ENCODE measurements at regions not wholly inside any gene's neighbourhood (a gene's known extent, or its start where the extent isn't known, plus 50 kb on each side); places are given as distances from the start of the nearest gene placed in this dataset.
"Not testable (repeated sequence)": the region's sequence is repeated elsewhere in the genome, so short reads cannot be mapped to it uniquely, and the experiment has no call there.

DNA sequence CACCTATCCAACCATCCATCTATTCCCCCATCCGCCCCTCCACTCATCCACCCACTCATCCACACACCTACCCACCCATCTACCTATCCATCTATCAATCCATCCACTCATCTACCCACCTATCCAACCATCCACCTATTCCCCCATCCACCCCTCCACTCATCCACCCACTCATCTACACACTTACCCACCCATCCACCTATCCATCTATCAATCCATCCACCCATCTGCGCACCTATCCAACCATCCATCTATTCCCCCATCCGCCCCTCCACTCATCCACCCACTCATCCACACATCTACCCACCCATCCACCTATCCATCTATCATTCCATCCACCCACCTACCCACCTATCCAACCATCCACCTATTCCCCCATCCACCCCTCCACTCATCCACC, 81.4 kb upstream of the PITRM1 start:
- DNase-seq (ENCODE audit: low spot score); intact Hi-C loops (cut with DNase I): not testable (repeated sequence)

DNA sequence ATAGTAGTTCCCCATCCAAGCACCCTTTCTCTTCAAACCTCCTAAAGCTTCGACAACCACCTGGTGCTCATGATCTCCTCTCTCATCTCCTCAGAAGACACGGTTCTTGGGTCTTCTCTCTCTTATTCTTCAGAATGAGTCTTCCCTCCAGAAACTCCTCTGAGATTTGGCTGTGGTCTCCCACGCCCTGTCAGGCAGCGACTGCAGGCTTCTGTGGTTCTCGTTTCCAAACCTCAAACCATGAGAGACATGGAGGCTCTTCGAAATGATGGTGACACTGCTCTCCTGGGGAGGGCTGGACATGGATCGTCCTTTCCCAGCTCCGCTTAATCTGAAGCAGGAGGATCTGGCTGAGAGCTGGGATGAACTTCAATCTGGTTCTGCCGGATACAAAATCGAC, 78.6 kb upstream of the PITRM1 start:
- no peak for DNase-seq (ENCODE audit: low spot score)
- intact Hi-C loops (cut with DNase I) = no loop called here

DNA sequence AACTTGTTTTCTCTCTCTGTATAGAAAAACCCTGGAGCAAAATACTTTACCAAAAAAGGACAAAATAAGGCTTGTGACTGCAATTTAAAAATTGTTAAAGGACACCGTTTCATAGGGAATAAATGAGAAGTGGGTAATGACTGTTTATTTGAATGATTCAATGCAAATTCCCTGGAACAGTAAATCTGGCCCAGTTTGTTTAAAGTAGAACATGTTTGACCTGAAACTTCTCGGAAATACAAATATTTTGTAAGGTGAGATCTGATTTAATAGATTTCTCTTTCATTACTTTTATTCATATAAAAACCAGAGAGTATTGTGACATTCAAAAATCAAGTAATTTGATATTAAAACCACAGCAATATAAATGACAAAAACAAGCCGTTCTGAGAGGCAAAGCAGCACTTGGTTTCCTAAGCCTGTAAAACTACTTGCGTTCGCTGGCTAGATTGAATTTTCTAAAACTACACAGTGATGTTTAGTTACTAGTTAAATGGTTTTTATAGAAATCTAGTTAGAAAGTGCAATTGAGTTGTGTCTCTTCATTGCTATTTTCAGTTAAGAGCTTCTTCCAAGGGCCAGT, 76.8 kb upstream of the PITRM1 start:
- no peak for DNase-seq (ENCODE audit: low spot score)
- intact Hi-C loops (cut with DNase I) = no loop called here

DNA sequence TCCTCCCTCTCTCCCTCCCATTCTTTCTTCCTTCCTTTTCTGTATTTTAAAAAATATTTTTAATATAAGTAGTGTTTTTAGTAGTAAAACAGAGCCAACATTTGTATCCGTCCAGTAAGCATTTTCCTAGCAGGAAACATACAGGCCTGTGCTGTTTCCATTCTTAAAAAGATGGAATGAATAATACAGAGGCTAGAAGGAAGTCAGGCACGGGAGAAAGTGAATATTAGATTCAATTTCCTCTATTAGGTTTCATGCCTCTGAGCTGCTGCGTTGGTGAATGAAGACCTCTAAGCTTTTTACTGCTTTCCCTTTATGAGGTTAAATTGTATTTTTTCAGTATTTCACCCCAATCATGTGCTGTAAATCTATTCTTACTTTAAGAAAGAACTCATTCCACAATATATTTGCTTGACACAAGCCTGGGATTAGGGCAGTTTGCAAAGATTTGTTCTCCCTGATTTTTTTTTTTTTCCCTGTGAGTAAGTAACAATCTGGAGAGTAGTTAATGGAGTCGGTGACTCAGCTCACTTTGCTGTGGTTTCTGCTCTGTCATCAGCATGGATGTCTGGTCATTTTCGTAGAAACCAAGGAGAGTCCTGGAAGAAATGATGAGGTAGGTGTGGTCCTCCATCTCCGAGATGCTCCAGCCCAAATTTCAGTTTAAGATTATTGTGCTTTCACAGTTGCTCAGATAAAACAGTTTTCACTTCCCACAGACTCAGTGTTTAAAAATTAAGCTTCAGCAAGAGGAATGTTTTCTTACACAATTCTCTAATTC, 76.1 kb upstream of the PITRM1 start:
- DNase-seq (ENCODE audit: low spot score) = no peak
- intact Hi-C loops (cut with DNase I) = no loop called here

DNA sequence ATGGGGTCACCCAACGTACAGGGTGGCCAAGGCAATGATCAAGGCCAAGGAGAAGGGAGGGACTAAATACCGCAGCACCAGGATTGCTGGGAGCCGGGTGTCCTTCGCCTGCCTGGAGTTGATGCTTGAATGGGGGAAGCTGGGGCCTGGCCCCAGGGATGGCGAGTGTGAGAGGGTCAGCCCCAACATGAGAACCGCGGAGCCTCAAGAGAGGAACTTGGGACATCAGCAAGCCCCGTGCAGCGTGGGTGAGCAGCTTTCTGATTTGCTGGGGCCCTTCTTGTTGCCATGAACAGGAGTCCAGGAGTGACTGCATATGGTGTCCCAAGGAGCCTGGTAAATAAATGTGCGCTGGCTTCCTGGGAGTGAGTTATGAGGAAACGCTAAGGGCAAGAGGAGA, 72.8 kb upstream of the PITRM1 start:
- intact Hi-C loops (cut with DNase I) = no loop called here
- no peak for DNase-seq (ENCODE audit: low spot score)

DNA sequence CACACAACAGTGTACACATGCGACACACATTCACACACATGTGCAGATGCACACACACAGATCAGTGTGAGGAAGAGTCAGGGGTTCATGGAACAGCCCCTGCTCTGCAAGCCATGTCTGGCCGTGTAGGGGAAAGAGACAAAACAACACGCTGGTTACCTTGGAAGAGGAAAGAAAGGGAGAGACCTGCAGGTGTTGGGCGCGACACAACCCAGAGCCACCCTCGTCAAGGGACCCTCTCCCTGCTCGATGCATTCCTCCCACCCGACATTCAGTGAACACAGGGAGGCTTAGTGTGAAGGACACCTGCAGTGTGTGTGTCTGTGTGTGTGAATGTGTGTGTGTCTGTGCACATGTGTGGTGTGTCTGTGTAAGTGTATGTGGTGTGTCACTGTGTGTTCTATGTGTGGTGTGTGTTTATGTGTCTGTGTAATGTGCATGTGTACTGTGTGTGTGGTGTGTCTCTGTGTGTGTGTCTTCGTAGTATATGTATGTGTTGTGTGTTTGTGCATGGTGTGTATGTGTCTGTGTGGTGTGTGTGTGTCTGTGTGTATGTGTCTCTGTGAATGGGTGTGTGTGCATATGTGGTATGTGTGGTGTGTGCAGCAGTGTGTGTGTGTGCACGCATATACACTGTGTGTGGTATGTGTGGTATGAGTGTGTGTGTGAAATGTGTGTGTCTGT, 69.5 kb upstream of the PITRM1 start:
- no peak for DNase-seq (ENCODE audit: low spot score)
- intact Hi-C loops (cut with DNase I) = loop anchor here (5.0 kb wide), 1 partner anchor 1415 kb away; no protein-coding TSS in a partner anchor

DNA sequence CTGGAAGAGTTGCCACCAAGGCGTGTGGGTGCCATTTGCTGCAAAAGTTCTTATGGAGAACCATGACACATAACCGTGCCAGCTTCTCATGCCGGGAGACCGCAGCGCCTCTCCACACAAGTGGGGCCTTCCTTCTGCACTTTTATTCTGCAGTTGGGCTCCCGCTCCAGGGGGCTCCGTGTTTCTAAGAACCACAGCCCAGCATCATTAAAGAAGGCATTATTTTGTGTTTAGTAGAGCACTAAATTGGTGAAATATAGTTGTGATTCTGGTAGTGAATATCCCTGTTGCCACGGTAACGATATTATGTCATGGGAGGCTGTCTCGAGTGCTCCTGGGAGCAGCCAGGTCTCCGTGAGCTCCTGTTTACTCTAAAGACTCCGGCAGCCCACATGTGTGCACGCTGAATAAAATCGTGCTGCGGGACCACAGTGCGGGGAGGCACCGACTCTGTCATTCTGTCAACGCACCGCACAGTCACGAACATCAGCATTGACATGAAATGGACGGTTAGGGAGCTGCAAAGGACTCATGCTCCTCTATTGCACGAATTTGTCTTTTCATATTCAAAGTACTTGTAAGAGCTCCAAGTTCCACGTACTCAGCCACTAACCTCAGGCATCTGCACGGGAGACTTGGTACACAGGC, 68.8 kb upstream of the PITRM1 start:
- intact Hi-C loops (cut with DNase I) = loop anchor here (5.0 kb wide), 1 partner anchor 1416 kb away; no protein-coding TSS in a partner anchor
- no peak for DNase-seq (ENCODE audit: low spot score)

DNA sequence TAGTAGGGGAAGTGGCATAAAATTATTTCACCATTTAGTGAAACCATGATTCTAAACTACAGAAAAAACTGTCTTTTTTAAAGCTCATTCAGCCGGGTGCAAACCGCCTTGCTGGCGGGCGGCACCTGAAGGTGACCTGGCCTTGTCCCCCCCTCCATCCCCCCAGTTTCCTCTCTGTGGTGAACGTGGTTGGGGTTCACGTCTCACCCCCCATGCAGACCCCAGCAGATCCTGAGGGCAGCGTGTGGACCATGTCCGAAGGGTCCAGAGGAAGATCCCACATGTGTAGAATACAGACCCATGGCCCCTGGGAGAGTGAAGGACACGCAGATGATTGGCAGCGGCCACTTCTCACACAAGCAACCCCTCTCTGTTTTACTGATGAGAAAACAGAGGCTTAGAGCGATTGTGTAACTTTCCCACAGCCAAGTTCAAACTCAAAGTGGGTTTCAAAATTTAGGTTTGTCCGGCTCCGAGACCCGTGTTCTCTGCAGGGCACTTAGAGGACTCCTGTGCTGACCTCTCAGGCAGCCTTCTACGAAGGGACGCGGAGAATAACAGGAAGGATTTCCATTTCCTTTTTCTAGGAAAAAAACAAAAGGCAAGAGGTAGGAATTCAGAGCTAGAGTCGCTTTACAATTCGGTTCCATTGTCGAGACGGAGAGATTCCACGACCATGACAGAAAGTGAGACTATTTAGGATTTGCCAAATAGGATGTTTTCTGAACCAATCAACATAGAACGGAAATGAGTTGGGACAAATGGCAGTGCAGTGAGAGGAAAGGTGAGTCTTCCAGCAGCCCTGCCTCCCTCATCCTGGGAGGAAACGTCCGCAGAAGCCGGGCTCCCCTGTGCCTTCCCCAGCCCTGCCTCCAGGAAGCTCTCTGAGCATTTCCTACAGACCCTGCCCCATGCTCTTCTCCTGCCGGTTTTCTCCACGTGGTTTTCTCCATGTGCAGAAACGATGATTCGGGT, 67.6 kb upstream of the PITRM1 start:
- DNase-seq (ENCODE audit: low spot score) = no peak

DNA sequence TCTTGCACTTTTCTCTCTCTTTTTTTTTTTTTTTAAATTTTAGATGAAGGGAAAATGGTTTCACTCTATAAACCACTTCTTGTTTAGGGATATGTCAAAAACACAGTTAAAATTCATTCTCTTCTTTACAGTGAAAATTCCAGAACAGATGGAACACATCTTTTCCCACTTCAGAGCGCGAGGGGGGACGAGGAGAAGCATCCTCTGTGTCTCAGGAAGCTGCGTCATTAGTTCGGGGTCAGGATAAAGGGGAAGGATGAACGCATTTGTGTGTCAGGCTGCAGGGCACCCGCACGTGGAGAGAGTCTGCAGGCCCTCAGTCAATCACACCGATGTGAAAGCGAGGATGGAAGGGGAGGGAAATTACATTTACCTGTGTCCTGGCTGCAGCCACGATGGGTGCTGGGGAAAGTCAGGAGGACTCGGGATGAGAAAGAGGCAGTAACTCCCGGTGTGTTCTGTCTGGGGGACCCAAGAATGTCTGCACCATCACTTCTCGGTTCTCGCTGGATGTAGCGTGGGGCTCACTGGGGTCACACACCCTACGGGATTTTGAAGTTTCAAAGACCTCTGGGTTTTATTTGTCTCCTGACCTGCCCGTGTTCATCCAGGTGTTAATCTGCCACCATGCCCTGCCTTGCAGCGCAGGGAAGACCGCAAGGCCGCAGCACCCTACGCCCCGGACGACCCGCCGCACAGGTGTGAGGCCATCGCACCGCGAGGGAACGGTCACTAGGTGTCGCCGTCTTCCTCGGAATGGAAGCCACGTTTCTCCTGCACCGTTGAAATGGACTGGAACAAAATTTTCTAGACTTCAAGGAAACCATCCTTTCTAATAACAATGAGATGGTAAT, 66.7 kb upstream of the PITRM1 start:
- peak; percentile 91 for DNase-seq (ENCODE audit: low spot score)
- intact Hi-C loops (cut with DNase I) = loop anchor here (5.0 kb wide), 3 partner anchors 213 to 1528 kb away; no protein-coding TSS in a partner anchor

More for the DNA sequence above, 67.6 kb upstream of the PITRM1 start:
- intact Hi-C loops (cut with DNase I) = loop anchor here (5.0 kb wide), 4 partner anchors 212 to 1527 kb away; no protein-coding TSS in a partner anchor

DNA sequence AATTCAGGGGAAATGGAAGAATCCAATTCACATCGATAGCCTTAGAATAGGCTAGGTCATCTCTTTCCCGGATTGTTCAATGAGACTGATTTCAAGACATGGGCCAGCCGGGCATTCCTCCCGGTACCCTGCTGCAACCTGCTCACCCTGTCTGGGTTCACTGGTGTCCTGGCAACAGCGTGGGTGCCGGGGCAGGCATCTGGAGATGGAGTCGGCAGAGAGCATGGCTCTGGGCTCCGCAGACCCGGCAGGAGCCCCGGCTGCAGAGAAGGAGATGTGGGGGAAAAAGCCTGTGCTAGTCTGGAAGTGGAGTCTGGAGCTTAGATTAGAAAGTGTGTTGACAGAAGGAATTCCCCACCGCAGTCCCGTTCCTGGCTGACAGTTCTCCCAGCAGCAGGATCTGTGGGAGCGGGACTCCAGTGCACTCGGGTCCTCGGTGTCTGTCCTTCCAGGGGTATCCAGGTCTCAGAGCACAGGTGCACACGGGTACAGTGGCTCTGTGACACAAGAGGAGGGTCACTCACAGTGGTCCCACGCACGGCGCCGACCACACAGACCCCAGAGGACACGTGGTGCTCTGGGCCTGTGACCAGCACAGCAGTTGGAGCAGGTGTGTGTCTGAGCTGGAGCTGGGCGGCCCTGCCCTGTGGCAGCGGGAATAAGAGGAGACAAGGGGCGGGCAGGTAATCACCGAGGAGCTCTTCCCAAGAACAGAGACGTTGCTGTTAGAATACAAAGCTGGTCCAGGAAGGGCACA, 65.7 kb upstream of the PITRM1 start:
- no peak for DNase-seq (ENCODE audit: low spot score)
- intact Hi-C loops (cut with DNase I) = loop anchor here (5.0 kb wide), 3 partner anchors 214 to 1529 kb away; no protein-coding TSS in a partner anchor

DNA sequence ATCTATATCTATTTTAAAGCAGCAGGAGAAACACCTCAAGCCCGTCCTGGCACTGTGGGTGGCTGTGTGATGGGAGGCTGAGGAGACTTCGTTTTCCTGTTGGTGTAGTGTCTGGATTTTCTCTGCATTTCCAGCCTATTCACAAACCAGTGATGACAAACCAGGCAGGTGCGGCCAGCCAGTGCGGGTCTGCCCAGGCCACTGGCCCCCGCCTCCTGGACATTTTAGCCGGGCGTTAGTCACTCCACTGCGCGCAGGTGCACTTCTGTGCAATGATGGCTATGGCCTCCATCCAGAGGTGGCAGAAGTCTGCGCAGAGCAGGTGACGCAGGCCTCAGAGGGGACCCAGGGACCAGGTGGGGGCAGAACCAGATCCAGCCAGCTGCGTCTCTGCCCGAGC, 64.9 kb upstream of the PITRM1 start:
- intact Hi-C loops (cut with DNase I) = loop anchor here (5.0 kb wide), 3 partner anchors 215 to 1530 kb away; no protein-coding TSS in a partner anchor
- no peak for DNase-seq (ENCODE audit: low spot score)

DNA sequence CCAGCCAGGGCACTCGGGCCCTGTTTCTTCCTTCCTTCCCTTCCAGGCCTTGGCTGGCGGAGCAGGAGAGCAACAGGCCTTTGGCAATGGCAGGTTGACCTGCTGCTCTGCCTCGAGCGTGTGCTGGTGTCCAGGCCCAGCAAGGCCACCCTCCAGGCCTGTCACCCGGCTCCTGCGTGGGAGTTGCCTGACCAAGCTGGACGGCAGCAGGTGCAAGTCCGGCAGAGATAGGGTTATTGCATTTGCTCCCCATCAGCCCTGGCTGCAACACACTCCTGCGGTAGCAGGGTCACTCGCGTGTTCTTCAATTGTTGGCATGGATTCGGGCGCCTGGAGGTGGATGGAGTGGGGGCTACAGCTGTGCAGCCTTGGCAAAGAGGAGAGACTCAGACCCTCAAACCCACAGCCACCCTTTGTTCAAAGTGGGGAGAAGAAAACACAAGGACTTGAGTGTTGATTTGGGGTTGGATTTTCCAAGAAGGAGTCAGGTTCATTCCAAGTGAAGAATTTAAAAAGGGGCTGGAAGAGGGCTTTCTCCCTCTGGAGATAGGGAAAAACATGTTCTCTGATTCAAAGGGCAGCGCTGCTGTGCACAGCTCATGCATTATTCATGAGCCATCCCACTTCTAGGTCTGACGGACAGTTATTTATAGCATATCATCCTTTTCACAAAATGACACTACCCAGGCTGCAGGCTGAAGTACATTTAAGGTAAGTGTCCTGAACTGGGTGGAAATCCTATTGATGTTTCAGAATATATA, 64.2 kb upstream of the PITRM1 start:
- intact Hi-C loops (cut with DNase I) = loop anchor here (5.0 kb wide), 3 partner anchors 215 to 1530 kb away; no protein-coding TSS in a partner anchor
- DNase-seq (ENCODE audit: low spot score) = no peak

DNA sequence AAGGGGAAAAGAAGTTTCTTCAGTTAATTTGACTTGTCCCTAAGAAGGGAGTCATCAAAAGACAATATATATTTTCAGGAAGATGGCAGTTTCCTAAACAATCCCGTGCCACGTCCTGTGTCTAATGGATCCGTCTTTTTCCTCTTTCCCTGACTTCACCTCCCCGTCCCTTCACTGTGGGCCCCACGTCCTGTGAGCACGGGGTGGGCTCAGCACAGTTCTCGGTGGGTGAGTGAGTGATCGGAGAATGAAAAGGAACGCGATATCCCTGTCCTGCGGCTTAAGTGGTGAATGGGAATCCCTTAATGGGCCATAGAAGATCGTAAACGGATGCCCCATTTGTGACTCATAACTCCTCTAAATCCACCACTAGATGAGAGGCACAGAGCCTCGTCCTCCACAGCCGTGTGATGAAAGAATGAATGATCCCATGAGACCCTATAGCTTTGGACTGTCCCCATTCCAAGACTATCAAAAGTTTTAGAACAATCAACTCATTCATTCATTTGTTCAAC, 63.5 kb upstream of the PITRM1 start:
- intact Hi-C loops (cut with DNase I) = loop anchor here (5.0 kb wide), 3 partner anchors 216 to 1531 kb away; no protein-coding TSS in a partner anchor
- DNase-seq (ENCODE audit: low spot score) = no peak

DNA sequence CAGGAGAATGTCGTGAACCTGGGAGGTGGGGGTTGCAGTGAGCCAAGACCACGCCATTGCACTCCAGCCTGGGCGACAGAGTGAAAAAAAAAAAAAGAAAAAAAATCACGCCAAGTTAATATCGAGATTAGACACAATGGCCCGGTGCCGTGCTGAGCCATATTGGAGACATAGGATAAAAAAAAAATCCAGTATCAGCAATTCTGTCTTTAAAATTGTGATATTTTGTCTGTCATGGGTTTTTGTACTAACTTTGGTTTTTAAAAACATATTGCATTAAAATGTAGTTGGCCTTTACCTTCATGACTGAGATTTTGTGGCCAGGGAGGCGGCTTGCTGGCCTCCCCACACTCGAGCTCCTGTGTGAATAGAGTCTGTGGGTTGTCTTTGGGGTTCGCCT, 62.8 kb upstream of the PITRM1 start:
- intact Hi-C loops (cut with DNase I) = loop anchor here (5.0 kb wide), 3 partner anchors 217 to 1532 kb away; no protein-coding TSS in a partner anchor
- DNase-seq (ENCODE audit: low spot score) = no peak

DNA sequence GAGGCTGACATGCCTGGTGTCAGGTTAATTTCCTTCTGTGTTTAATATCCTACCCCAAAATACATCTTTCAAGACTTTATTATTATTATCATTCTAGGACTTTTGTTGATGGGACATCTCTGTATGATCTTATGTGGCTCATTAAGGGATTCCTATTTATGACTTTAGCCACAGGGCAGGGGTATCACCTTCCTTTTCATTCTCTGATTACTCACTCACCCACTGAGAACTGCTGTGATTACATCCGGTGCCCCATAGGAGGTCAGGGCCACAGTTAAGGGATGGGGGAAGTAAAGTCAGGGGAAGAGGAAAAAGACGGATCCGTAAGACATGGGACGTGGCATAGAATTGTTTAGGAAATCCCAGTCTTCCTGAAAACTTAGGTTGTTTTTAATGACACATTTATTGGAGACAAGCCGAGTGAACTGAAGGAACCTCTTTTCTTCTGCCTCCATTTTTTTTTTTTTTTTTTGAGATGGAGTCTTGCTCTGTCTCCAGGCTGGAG, 61.0 kb upstream of the PITRM1 start:
- DNase-seq (ENCODE audit: low spot score) = no peak
- intact Hi-C loops (cut with DNase I) = no loop called here
